Osteocyte (in vitro differentiated cells): ENCODE measurements at regions not wholly inside any gene's neighbourhood (a gene's known extent, or its start where the extent isn't known, plus 50 kb on each side); places are given as distances from the start of the nearest gene placed in this dataset.
"Not testable (repeated sequence)": the region's sequence is repeated elsewhere in the genome, so short reads cannot be mapped to it uniquely, and the experiment has no call there.

Source experiments
- DNase-seq: peaks from one replicate; pipeline ENCODE4 v3.0.0; 2021; ENCODE audit warnings: mixed read lengths; ENCODE audit not compliant: unreplicated experiment; ENCODE audit errors: extremely low spot score
- H3K27ac Mint-ChIP-seq: one replicate; pipeline ENCODE4 v1.8.0; 2021; ENCODE audit warnings: mild to moderate bottlenecking, mixed read lengths; ENCODE audit not compliant: unreplicated experiment
- H3K27me3 Mint-ChIP-seq: one replicate; pipeline ENCODE4 v1.8.0; 2021; ENCODE audit warnings: mixed read lengths; ENCODE audit not compliant: unreplicated experiment
- H3K36me3 Mint-ChIP-seq: one replicate; pipeline ENCODE4 v1.8.0; 2021; ENCODE audit warnings: mixed read lengths; ENCODE audit not compliant: unreplicated experiment
- H3K4me1 Mint-ChIP-seq: one replicate; pipeline ENCODE4 v1.8.0; 2021; ENCODE audit warnings: mixed read lengths; ENCODE audit not compliant: unreplicated experiment
- H3K4me3 Mint-ChIP-seq: one replicate; pipeline ENCODE4 v1.8.0; 2021; ENCODE audit warnings: mild to moderate bottlenecking, moderate library complexity, mixed read lengths; ENCODE audit not compliant: unreplicated experiment
- H3K9me3 Mint-ChIP-seq: one replicate; pipeline ENCODE4 v1.8.0; 2021; ENCODE audit warnings: mixed read lengths; ENCODE audit not compliant: unreplicated experiment

- not testable (repeated sequence) for H3K4me3 Mint-ChIP-seq, H3K27ac Mint-ChIP-seq, H3K36me3 Mint-ChIP-seq, DNase-seq, H3K9me3 Mint-ChIP-seq, H3K27me3 Mint-ChIP-seq, H3K4me1 Mint-ChIP-seq
Observed at GRCh38 chr9:67708109-67708508, 150.6 kb upstream of the ANKRD20A1 start.

DNA sequence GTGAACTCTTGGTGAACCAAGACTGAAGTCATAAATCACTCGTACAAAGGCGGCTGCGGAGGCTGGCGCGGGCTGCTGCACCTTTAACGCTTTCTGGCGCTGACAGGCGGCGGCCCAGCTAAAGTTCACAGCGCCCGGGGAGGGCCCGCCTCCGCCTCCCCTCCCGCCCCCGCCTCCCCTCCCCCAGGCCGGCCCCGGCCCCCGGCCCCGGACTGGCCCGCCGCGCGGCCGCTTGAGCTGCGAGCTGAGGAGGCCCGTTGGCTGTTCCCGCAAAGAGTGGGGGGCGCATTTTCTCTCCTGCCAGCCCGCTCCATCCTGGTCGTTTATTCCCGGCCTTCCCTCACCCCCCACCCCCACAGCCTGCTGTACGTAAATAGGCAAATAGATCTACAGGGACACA, 147.3 kb upstream of the ANKRD20A1 start:
- H3K4me3 Mint-ChIP-seq, H3K4me1 Mint-ChIP-seq, H3K27ac Mint-ChIP-seq, H3K9me3 Mint-ChIP-seq, H3K36me3 Mint-ChIP-seq, H3K27me3 Mint-ChIP-seq: not testable (repeated sequence)
- peak; percentile 23 for DNase-seq

DNA sequence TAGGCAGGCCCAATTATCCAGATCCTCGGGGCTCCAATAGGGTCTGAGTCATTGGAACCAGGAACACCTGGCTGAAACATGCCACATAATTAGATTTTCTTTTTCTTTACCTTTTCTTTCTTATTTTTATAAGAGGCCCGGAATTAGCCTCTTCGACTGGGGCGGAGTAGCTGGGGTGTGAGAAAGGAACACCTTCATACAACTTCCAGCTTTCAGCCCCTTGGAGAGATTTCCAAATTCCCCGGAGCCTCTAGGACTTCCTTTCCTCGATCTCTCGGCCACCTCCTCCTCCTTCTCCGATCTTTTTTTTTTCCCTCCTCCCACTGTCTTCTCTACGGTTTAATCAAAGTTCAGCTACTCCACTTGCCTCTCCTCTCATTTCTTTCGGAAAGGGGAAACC, 146.8 kb upstream of the ANKRD20A1 start:
- H3K4me1 Mint-ChIP-seq, H3K4me3 Mint-ChIP-seq, H3K36me3 Mint-ChIP-seq, H3K9me3 Mint-ChIP-seq, H3K27ac Mint-ChIP-seq, H3K27me3 Mint-ChIP-seq: not testable (repeated sequence)
- DNase-seq: peak; percentile 40

DNA sequence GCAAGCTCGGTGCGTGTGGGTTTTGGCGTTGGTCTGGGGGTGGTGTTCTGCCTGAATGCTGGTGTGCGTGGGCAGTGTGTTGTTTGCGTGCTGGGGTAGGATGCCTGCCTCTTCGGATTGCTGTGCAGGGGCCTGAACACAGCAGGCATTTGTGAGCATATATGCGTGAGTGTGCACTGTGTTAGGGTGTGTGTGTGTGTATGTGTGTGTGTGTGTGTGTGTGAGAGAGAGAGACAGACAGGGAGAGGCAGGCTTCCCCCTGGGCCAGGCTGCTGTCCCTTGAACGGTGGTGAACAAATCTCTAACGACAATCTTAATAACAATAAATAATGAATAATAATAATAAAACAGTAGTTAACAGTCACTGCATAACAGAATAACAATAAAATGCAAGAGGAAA, 145.8 kb upstream of the ANKRD20A1 start:
- H3K36me3 Mint-ChIP-seq, H3K4me1 Mint-ChIP-seq, H3K27ac Mint-ChIP-seq, H3K9me3 Mint-ChIP-seq, DNase-seq, H3K27me3 Mint-ChIP-seq, H3K4me3 Mint-ChIP-seq: not testable (repeated sequence)

DNA sequence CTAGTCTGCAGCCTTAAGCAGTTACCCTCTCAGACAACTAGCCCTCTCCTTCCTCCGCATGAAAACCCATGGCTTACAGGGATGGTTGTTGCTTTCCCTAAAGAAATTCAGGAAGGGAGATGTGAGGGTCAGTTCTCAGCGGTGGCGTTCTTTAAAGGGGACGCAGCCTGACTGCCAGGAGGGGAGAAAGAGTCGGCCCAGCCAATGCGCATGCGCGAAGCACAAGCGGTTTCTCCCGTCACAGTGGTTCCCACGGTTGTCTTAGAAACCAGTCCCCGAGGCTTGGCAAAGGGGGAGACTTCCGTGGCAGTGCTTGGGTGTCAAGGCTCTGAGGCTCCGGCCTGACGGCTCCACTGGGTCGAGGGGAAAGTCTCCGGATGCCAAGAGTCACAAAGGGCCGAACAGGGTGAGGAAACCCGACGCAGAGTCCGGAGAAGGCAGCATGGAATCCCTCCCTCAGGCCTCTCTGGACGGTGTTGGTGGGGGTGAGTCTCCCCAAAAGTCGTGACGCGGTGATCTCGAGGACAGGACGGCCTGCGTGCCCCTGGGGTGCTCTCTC, 140.8 kb upstream of the ANKRD20A1 start:
- not testable (repeated sequence) for H3K4me1 Mint-ChIP-seq, DNase-seq, H3K27me3 Mint-ChIP-seq, H3K9me3 Mint-ChIP-seq, H3K4me3 Mint-ChIP-seq, H3K36me3 Mint-ChIP-seq, H3K27ac Mint-ChIP-seq

DNA sequence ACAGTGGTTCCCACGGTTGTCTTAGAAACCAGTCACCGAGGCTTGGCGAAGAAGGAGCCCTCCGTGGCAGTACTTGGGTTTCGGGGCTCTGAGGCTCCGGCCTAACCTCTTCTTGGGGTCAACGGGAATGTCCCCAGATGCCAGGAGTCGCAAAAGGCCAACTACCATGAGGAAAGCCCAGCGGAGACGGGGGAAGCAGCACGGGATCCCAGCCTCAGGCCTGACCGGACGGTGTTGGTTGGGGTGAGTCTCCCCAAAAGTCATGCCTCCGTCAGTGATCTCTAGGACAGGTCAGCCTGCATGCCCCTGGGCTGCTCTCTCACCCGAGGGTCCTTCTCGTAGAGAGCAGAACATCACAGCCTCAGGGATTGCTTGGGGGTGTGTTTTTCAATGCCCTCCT, 138.2 kb upstream of the ANKRD20A1 start:
- DNase-seq: peak; percentile 64
- H3K4me1 Mint-ChIP-seq, H3K27me3 Mint-ChIP-seq, H3K27ac Mint-ChIP-seq, H3K36me3 Mint-ChIP-seq, H3K9me3 Mint-ChIP-seq, H3K4me3 Mint-ChIP-seq: not testable (repeated sequence)

- H3K4me3 Mint-ChIP-seq, H3K27ac Mint-ChIP-seq, DNase-seq, H3K9me3 Mint-ChIP-seq, H3K27me3 Mint-ChIP-seq, H3K4me1 Mint-ChIP-seq, H3K36me3 Mint-ChIP-seq: not testable (repeated sequence)
Observed at GRCh38 chr9:67722460-67723090, 136.2 kb upstream of the ANKRD20A1 start.

- not testable (repeated sequence) for H3K9me3 Mint-ChIP-seq, H3K4me1 Mint-ChIP-seq, H3K36me3 Mint-ChIP-seq, H3K27me3 Mint-ChIP-seq, H3K27ac Mint-ChIP-seq
- H3K4me3 Mint-ChIP-seq: peak overlapping the region; percentile 70
- DNase-seq: peak; percentile 38
Observed at GRCh38 chr9:67723185-67723584, 135.5 kb upstream of the ANKRD20A1 start.

DNA sequence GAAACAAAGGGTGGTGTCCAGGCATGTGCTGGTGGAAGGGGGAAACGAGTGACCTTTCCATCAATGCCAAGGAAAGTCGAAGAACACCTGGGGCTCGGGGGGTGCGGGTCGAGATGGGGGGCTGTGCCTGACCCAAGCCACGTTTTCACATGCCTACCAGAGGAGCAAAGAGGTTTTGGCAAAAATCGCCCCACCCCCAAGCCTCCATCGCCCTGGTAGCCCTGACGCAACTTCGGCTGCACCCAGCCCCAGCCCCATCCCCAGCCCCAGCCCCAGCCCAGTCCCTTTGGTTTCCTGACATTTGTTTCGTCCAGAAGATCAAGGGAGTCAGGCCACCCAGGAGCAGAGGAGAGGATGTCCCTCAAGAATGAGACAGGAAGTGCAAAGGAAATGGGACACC, 133.8 kb upstream of the ANKRD20A1 start:
- not testable (repeated sequence) for H3K27me3 Mint-ChIP-seq, H3K36me3 Mint-ChIP-seq, H3K4me1 Mint-ChIP-seq, H3K27ac Mint-ChIP-seq, H3K9me3 Mint-ChIP-seq, H3K4me3 Mint-ChIP-seq
- DNase-seq: peak; percentile 68

- H3K36me3 Mint-ChIP-seq, H3K27ac Mint-ChIP-seq, DNase-seq, H3K27me3 Mint-ChIP-seq, H3K4me1 Mint-ChIP-seq, H3K9me3 Mint-ChIP-seq, H3K4me3 Mint-ChIP-seq: not testable (repeated sequence)
Observed at GRCh38 chr9:67726213-67726988, 132.3 kb upstream of the ANKRD20A1 start.

DNA sequence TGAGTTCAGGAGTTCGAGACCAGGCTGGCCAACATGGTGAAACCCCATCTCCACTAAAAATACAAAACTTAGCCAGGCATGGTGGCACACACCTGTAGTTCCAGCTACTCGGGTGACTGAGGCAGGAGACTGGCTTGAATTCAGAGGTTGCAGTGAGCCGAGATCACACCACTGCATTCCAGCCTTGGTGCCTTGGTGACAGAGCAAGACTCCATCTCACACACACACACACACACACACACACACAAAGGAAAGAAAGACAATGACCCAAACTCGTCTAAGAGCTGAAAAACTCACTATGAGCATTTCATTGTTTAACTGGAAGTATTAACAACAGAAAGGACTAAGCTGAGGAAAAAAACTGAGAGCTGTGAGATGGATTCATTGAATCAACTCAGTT, 95.6 kb upstream of the ANKRD20A1 start:
- not testable (repeated sequence) for H3K9me3 Mint-ChIP-seq, H3K27ac Mint-ChIP-seq, H3K4me3 Mint-ChIP-seq, H3K4me1 Mint-ChIP-seq, DNase-seq, H3K36me3 Mint-ChIP-seq, H3K27me3 Mint-ChIP-seq

DNA sequence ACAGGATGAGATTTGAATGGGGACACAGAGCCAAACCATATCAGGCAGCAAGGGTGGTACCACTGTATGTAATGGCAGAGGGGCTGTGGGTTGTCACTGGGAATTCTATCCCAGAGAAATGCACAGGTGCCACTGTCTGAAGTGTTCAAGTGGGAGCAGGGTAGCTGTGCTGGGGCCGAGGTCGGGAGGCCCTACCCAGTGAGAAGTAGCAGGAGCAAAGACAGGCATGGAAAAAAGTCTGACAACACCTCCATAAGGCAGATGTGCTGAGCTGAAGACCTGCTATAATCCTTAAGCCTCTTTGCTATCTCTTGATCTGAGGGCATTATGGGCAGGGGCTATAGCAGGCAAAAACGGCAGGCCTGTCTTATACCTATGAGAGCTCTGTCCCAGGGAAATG, 86.9 kb upstream of the ANKRD20A1 start:
- not testable (repeated sequence) for H3K4me1 Mint-ChIP-seq, H3K9me3 Mint-ChIP-seq, H3K27me3 Mint-ChIP-seq, H3K27ac Mint-ChIP-seq, H3K36me3 Mint-ChIP-seq, DNase-seq, H3K4me3 Mint-ChIP-seq
